GM12873 (cell line): ENCODE measurements at regions not wholly inside any gene's neighbourhood (a gene's known extent, or its start where the extent isn't known, plus 50 kb on each side); places are given as distances from the start of the nearest gene placed in this dataset.

Source experiments
- TF ChIP-seq, protein P1 (sequence below): IDR thresholded peaks from 2 replicates; pipeline ENCODE4 v1.5.1; 2012; ENCODE audit warnings: low read depth, mild to moderate bottlenecking, moderate library complexity, low read length, control low read depth; ENCODE audit not compliant: insufficient read depth; ENCODE audit errors: missing control alignments

DNA sequence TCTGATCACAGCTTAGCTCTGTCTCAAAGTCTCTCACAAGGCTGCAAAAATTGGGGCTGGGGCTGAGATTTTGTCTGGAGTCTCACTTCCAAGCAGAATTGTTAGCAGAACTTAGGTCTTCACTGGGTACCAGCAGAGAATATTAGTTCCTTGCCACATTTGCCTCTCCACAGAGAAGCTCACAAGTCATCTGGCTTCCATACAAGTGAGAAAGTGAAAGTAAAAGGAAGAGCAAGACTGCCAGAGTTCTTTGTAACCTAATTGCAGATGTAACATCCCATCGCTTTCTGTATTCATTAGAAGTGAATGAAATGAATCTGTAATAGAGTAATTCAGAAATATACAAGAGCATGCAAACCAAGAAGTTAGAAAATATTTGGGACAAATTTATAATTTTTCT lies 624.1 kb upstream of the GNPDA2 start:
- TF ChIP-seq, protein P1, sequence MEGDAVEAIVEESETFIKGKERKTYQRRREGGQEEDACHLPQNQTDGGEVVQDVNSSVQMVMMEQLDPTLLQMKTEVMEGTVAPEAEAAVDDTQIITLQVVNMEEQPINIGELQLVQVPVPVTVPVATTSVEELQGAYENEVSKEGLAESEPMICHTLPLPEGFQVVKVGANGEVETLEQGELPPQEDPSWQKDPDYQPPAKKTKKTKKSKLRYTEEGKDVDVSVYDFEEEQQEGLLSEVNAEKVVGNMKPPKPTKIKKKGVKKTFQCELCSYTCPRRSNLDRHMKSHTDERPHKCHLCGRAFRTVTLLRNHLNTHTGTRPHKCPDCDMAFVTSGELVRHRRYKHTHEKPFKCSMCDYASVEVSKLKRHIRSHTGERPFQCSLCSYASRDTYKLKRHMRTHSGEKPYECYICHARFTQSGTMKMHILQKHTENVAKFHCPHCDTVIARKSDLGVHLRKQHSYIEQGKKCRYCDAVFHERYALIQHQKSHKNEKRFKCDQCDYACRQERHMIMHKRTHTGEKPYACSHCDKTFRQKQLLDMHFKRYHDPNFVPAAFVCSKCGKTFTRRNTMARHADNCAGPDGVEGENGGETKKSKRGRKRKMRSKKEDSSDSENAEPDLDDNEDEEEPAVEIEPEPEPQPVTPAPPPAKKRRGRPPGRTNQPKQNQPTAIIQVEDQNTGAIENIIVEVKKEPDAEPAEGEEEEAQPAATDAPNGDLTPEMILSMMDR = no peak

- TF ChIP-seq, protein P1 = no peak
These were observed 623.5 kb upstream of the GNPDA2 start for GRCh38 chr4:45349859-45350258.

DNA sequence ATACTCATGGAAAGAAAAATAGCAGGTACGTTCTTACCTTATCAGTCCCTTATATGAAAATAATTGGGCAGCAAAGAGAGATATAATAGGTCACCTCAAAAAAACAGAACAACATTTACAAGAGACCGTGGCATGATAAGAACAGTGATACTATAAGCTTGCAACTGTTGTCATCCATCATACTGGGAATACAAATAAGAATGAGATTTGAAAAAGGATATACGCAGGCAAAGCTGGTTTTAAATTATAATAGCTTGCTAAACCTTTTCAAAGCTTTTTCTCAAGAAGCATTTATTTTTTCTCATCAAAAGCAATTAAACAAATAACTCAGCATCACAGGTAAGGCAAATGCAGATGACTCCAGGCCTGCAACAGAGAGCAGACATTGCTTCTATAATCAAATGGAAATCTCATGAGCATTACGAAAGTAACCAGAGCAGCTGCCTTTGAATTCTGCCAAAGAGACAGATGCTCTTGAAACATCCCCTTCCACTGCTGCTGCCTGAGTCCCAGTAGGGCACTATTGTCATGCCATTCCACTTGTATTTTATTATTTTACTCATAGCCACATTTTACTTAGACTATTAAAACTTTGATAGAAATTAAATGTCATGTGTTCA lies 620.6 kb upstream of the GNPDA2 start:
- TF ChIP-seq, protein P1 = no peak

DNA sequence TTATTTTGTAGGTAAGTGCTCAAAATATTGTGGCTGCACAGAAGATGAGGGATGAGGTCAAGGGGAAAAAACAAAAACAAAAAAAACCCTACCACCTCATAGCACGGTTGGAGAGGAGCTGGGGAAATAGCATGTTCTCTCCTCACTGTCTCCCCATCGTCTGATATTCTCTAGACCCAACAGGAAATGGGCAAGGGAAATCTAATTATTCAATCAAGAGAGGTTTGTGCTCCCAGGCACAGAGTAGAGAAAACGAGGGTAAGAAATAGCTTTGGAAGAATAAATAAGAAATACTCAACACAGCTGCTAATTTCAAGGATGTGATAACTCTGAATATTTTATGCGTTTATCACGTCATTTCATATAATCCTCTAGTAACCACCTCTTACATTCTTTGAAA lies 619.2 kb upstream of the GNPDA2 start:
- TF ChIP-seq, protein P1 = no peak

GRCh38 chr4:45331802-45332201 lies 605.4 kb upstream of the GNPDA2 start:
- TF ChIP-seq, protein P1 = no peak

DNA sequence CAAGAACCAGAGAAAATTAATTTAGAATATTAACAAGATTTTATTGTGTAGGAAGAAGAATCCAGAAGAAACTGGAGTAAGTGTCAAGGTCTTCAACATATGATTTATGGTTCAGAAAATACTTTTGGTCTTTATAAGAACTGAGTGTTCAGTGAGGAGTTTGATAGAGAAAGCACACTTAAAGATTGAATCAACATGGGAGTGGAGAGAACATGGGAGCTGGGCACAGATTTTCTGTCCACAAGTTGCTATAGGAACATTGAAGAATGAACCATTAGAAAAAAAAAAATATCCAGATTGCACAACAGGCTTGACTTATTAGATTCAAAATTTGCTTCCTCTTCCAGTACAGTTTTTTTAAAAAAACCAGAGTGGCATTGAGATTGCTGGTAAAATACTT lies 601.2 kb upstream of the GNPDA2 start:
- TF ChIP-seq, protein P1 = no peak

DNA sequence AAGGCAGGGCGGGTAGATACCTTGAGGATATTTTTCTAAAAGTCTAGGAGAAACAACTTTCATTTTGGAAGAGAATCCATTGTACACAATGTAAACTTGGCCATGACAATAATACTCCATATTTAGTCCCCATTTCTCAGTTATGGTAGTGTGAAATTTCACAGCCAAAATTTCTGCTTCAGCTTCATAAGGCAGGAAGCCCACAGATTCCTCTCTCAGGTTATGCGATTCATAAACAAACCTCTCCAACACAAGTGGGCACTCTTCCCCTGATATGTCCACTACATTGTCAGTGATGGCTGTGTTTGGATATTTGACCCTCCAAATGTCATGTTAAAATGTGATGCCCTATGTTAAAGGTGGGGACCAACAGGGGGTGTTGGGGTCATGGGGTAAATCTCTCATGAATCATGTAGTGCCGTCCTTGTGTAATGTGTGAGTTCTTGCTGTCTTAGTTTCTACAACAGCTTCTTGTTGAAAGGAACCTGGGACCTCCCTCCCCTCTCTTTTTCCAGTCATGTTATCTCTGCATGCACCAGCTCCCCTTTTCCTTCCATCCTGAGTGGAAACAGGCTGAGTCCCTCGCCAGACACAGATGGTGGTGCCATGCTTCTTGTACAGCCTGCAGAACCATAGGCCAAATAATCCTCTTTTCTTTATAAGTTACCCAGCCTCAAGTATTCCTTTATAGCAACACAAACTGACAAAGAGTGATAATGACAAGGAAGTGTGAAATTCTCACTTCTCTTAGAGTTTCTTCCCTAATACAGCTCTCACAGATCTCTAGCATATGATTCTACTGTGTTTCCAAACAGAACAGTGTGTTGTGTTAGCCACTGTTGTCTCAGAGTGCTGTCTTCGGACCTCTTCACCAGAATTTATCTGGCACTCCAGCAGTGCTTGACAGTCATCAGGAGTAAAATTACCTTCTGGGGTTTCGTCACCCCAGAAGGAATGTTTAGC lies 598.4 kb upstream of the GNPDA2 start:
- TF ChIP-seq, protein P1 = no peak
